ENCODE measurements at regions not wholly inside any gene's neighbourhood (a gene's known extent, or its start where the extent isn't known, plus 50 kb on each side); places are given as distances from the start of the nearest gene placed in this dataset.
"Not testable (repeated sequence)": the region's sequence is repeated elsewhere in the genome, so short reads cannot be mapped to it uniquely, and the experiment has no call there.

DNA sequence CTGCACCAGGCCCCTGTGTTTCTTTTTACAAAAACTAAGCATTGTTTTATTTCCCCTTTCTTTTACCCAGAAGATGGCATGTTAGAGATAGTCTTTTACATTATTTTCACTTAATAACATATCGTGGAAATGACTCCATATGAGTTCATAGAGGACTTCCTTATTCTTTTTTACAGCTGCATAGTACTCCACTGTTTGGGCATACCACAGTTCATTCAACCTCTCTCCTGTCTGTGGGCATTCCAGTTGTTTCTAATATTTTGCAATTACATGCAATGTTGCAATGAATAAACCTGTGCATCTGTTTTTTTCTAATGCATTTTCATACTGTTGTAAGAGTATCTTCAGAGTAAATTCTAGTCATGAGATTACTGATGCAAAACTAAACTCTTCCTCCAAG is 173.2 kb upstream of the ZNF469 start:
- ATAC-seq: not testable (repeated sequence)
- peak; percentile 99 for TF ChIP-seq ZNF8 (CRISPR knock-in tag; IDR thresholded peaks at IDR 0.05)

DNA sequence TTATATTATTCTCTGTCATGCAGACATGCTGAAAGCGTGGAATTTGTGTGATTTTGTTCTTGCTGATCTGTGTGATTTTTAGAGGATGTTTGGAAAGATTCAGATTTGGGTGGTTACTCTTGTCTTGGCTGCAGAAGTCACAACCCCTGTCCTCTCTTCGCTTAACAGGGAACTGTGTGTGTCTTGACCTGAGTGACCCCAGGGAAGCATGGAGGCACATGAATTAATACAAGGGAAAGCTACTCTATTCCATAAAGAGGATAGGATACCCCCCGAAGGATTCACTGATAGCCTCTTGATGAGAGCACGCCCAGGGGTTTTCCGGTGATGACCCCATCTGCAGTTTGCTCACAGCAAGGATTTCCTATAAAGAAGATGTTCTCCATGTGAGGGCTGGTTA is 168.8 kb upstream of the ZNF469 start:
- ATAC-seq: not testable (repeated sequence)

DNA sequence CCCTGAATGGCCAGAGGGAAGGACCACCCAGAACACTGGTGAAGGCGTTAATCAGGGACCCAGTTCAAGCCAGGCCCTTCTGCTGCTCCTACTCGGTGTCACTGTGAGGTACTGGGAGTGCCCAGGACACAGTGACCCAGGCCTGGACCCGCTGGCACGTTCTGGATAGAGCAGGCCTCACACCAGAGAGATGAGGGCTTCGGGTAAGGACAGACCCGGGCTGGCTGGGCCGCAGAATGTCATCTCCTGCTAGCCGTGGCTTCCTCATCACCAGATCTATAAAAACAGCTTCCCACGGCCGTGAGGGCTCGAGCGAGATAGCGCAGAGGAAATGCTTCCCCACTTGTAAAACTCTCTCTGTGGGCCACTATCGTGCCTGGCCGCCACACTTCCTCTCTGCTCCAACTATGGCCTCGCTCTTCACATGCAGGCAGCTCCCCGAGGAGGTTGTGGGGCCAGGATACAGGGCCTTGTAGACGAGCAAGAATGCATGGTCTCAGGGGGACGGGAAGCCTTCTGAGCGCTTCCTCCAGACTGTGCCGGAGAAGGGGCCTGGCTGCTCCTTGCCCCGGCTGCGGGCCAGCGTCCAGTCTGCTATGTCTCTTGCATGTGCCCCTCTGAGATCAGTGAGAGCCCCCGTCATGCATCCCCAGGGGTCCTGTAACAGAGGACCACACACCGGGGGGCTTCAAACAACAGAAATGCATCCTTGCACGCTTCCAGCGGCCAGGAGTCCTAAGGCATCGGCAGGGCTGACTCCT is 161.6 kb upstream of the ZNF469 start:
- not testable (repeated sequence) for ATAC-seq

DNA sequence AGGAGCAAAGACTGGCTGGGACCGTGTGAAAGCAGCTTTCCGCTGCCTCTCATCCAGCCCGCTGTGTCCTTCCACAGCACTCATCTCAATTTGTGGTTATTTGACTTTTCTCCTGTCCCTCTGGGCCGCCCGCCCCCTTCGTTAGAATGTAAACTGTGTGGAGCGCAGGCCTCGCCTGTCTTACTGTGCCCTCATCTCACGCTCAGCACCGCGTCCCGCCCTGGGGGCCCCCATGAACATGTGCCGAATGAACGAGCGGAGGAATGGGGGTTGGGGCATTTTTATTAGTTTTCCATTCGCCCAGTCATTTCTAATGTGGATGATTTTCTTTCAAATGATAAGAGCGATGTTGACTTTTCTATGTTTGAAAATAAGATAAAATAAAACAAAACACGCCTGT is 159.1 kb upstream of the ZNF469 start:
- not testable (repeated sequence) for ATAC-seq

DNA sequence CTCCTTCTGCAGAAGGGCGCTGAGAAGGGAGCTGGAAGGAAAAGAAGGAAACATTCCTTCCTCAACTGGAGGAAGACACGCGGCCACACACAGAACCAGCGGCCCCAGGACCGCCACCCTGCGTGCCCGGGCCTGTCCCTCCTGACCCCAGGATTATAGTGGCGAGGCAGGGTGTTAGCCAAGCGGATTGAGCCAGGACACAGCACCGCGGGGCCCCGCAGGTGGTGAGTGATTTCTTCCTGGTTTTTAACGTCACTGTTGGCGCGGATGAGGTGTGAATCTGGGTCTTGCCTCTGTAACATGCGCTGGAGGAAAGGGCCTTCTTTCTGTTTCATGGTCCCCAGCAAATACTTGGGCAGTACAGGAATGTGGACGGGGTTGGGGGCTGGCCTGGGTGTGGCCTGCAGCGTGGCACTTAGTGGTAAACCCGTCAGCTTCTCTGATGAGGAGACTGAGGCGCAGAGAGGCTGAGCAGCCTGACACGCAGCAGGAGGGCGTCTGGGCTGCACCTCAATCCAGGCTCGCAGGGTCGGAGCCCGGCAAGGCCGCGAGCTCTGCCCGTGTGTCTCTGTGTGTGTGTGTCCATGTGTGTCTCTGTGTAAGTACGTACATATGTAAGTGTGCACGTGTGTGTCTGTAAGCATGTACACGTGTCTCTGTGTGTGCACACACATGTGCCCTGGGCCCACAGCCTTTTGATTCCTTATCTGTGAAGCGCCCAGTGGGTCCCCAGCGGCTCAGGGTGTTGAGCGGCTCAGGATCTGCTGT is 158.4 kb upstream of the ZNF469 start:
- ATAC-seq: not testable (repeated sequence)

DNA sequence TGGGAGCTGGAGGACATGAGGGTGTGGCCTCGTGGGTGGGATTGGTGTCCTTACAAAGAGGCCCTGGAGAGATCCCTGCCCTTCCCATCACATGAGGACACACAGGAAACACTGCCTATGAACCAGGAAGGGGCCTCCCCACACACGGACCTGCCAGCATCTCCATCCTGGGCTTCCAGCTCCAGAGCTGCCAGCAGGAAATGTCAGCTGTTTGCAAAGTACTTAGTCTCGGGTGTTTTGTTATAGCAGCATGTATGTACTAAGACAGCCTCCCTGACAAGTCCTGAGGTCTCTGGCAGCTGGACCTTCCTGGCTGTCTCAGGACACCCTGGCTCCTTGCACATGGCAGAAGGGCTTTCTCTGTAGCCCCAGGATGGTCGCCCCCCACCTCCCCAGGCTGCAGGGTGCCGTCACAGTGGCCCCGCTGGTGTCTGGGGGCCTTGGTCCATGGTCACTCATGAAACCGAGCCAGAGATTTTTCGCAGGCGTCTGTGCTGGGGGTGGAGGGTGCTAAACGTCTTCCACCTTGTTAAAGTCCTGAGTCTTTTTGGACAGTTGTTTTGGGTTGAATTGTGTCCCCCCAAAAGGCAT is 157.0 kb upstream of the ZNF469 start:
- not testable (repeated sequence) for ATAC-seq

DNA sequence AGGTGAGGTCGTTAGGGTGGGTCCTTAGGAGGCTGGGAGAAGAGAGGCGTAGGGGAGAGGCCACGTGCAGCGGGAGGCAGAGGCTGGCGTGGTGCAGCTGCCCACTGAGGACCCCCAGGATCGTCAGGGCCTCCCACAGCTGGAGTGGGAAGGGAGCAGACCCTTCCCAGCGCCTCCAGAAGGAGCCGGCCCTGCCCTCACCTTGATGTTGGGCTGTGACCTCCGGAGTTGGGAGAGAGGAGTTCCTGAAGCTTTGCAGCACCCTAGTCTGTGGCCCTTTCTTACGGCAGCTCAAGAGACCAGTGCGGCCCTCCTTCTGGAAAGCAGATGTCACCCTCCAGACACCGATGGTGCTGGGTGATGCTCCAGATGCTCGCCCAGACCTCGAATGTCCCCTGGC is 156.5 kb upstream of the ZNF469 start:
- not testable (repeated sequence) for ATAC-seq

DNA sequence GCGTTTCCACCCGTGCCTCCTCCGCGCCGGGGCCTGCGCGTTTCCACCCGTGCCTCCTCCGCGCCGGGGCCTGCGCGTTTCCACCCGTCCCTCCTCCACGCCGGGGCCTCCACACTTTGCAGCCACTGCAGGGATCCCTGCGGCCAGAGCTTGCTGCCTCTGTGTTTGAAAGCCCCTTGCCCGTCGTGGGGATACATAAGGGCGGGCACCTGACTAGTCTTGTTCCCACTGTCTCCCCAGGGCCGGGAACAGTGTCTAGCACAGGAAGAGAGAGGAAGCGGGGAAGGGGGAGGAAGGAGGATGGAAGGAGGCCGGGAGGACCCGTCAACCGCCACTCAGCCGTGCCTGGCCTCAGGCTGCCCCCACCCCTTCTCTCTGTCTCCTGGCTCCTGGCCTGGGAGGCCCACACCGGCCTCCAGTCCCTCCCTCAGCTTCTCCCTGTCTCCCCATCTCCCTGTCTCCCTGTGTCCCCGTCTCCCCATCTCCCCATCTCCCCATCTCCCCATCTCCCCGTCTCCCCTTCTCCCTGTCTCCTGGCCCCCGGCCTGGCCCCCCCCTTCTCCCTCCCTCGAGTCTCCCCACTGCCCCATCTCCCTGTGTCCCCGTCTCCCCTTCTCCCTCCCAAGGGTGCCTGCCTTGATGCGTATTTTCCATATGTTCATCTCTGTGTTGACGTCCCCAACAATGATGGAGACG is 155.6 kb upstream of the ZNF469 start:
- ATAC-seq: not testable (repeated sequence)

DNA sequence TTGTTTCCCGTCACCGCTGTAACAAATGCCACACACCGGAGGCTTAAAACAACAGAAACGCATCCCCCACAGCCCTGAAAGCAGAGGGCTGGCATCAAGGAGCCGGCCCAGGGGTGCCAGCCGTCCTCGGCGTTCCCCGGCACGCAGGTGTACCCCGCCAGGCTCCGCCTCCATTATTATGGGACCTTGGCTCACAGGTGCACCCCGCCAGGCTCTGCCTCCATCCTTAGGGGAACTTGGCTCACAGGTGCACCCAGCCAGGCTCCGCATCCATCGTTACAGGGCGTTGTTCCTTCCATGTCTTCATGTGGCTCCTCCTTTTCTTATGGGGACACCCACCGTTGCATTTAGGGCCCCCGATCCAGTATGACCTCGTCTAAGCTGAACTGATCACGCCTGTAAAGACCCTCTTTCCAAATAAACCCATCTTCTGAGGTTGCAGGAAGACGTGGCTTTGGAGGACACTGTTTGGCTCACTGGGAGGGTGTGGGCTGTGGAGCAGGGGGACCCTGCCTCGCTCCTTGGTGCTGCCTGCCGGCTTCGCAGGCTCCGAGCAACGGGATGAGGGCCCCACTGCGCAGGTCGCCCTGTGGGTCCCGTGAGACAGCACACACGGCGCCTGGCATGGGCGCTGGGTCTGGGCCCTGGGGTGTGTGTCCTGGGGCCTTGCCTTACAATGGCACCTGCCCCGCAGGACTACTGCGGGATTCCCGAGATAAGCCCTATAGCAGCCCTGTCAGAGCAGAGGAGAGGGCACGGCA is 154.9 kb upstream of the ZNF469 start:
- ATAC-seq: not testable (repeated sequence)

DNA sequence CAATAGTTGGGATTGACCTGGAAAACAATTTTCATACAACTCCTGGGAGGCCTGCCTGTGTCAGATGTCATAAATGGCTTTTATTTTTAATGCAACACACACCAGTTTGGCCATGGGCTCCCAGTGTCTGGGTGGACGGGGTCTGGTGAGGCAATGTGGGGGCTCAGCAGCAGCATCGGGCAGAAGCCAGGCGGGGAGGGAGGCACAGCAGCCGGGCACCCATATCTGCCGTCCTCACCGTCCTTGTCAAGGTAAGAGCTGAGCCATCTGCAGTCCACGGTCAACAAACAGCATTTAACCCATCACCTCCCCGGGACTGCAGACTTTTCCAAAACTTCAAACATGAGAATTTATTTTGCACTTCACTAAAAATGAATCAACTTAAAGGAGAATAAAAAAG is 154.0 kb upstream of the ZNF469 start:
- not testable (repeated sequence) for ATAC-seq

DNA sequence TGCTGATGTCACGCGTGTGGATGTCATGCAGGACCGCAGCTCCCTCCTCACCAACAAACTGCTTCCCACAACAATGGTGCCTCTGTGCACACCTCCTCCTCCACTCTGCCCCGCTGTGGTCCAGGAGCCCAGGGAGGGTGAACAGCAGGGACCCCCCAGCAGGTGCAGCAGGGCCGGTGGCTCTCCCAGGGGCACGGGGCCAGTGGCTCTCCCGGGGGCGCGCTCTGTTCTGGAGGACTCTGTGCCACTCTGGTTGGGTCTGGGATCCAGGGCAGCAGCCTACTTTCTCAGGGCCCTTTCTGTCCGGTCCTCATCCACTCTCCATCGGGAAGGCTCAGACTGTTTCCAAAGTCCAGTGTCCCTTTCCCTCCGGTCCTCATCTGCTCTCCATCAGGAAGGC is 153.0 kb upstream of the ZNF469 start:
- ATAC-seq: not testable (repeated sequence)

DNA sequence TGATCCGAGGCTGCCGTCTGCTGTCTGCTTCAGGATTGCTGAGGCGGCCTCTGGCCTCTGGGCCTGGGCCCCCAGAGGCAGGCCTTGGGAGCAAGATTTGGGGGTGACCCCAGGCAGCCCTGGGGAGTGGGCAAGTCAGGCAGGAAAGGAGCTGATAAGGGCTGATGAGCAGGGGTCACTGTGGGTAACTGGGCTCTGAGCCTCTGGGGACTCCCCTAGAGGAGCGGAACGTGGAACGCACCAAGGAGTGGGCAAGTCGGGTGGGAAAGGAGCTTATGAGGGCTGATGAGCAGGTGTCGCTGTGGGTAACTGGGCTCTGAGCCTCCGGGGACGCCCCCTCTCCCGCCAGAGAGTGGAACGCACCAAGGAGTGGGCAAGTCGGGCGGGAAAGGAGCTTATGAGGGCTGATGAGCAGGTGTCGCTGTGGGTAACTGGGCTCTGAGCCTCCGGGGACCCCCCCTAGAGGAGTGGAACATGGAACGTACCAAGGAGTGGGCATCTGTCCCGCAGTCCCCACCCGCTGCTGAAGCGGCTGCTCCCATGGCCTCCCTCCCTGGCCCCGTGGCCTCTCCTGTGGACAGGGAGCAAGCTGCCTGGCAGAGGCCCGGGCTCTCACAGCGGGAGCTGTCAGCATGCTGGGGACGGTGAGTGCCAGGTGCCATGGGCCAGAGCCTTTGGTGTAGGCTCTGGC is 152.3 kb upstream of the ZNF469 start:
- not testable (repeated sequence) for ATAC-seq

DNA sequence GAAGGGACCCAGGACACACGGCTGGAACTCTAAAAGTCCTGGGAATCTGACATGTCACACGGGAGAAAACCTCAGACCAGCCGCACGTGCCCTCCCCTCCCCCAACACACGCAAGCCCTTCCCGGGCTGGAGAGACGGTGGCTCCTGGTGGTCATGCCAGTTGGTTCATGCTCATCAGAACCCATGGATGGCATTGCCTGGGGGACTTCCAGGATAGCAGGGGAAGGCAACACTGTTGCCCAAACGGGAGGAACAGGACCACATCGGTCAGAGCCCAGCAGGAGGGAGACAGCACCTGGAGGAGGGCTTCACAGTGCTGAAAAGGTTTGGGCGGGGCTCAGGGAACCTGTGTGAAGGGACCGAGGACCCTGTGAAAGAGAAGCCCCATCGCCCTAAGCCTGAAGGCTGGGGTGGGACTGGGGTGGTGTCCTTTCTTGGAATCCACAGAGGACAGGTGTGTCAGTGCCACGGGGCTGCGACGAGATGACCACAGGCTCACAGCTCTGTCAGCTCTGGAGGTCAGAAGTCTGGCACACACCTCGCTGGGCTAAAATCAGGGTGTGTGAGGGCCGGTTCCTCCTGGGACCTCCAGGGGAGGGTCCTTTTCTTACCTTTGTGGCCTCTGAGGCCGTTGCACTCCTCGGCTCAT is 151.7 kb upstream of the ZNF469 start:
- ATAC-seq: not testable (repeated sequence)

DNA sequence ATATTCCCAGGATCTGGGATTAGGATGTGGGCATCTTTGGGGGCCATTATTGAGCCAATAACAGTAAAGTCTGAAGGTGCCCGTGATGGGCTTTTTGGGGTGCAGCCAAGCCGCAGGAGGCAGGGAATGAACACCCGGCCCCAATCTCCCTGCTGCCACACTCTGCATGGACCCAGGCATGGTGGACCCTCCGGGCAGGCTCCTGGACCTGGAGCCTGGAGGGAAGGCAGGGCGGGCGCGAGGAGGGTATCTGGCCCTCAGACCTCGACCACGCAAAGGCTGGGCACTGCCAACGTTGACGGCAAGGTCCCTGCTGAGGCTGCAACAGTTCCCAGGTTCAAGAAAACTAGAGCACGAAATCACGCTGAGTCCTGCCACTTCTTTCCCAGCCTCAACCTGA is 150.9 kb upstream of the ZNF469 start:
- ATAC-seq: not testable (repeated sequence)

DNA sequence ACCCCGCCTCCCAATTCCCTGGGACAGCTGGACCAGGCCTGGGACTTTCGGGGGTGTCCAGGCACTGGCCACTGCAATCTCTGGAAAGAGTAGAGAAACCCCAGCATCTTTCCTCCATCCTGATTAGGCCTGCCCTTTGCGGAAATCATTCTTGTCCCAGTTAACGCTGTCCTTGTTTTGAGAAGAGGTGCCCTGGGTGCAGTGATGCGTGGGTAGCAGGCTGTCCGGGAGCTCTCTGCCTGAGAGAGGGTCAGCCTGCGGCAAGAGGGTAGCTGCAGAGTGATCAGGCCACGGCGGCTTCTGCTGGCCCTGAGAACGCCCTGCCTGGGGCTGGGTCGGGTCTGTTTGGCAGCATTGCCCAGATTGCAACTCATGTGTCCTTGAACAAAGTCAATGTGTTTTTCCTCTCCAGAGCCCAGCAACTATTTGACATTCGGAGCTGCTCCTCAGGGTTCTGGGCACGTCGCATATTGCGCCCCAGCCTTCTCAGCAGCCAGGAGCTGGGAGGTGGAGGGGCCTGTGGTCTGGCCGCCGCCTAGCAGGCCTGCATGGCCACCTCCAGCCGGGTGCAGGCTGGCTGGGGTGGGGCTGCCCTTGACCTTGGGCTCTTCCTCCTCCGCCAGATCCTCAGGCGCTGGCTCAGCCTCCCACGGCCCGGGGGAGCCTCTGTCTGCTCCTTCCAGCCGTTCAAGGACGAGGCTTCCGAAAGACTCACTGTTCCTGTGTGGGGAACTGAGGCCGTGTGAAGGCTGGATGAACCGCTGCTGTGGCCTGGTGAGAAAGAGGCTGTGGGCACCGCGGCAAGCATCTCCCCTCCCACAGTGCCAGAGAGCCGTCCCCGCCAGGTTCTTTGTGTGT is 150.1 kb upstream of the ZNF469 start:
- ATAC-seq: not testable (repeated sequence)

DNA sequence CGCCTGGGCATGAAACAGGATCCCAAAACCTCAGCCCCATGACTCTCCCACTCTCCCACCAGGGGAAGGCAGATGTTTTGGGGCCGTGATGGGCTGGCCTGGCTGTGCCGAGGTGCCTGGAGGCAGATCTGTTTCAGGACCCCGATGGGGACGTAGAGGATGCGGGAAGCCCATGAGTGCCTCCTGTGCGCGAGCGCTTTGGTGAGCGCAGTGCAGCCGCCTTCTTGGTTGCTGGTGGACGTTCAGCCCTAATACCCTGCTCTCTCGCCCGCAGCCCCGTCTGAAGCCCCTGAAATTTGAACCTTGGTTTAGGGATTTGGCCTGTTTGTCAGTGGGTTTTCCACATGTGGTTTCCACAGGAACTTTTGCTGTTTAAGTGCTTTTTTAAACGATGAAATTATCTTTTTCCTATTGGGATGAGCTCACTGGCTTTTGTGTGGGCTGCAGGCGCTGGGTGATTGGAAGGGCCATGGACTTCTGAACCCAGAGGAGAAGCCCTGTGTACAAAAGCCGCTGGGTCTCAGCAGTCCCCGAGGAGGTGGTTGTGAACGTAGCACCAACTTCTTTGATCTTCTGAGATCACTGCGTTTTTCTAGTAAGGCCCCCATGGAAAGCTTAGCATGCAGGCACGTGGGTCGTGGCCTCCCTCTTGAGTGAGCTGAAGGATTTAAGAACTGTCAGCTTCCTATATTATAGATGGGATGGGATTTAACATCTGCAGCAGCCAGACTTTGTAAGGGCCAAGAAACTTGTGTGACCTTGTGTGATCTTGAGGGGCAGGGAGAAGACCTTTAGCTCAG is 148.9 kb upstream of the ZNF469 start:
- not testable (repeated sequence) for ATAC-seq
